ENCODE measurements at regions not wholly inside any gene's neighbourhood (a gene's known extent, or its start where the extent isn't known, plus 50 kb on each side); places are given as distances from the start of the nearest gene placed in this dataset.

- TF ChIP-seq CTCF (IDR thresholded peaks at IDR 0.05) (no peak), EP300 (IDR thresholded peaks at IDR 0.05) (no peak), POLR2AphosphoS5 (IDR thresholded peaks at IDR 0.05) (no peak), POLR2A (IDR thresholded peaks at IDR 0.05; ENCODE audit: low read depth) (no peak)
These were observed 232.2 kb downstream of the NUAK1 start for GRCh38 chr12:105906561-105906960.

All from esophagus muscularis mucosa (tissue), 4 donors.